PC-3 (cell line): ENCODE measurements at regions not wholly inside any gene's neighbourhood (a gene's known extent, or its start where the extent isn't known, plus 50 kb on each side); places are given as distances from the start of the nearest gene placed in this dataset.

ENCODE experiments used
- ATAC-seq: fragments of 200-7000 bp; cut with Tn5 transposase; 2 replicates; pipeline ENCODE4 v1.9.1; 2020; ENCODE audit warnings: mild to moderate bottlenecking, moderate library complexity
- BruUV-seq: library from RNA; stranded (reverse); fragments of 400-500 nt; replicated peaks from 2 replicates; lab custom pipeline; 2021; lab: Mats Ljungman, UMichigan
- CTCF ChIA-PET: fragments of 300-600 bp; sonication (Branson Sonifier 250); formaldehyde crosslinking; loops from one replicate; lab custom pipeline; 2022; ENCODE audit warnings: antibody characterized with exemption; lab: Charles Lee
- POLR2A ChIA-PET: fragments of 300-600 bp; sonication (Branson Sonifier 250); formaldehyde crosslinking; loops from one replicate; lab custom pipeline; 2022; ENCODE audit warnings: antibody characterized with exemption; ENCODE audit not compliant: unreplicated experiment; lab: Charles Lee
- DNase-seq: peaks from one replicate; pipeline ENCODE4 v3.0.0-alpha.2; 2015
- H2AFZ ChIP-seq: fragments of 300-600 bp; sonication (generic); 2 replicates; pipeline ENCODE4 v1.6.0; 2016; ENCODE audit warnings: antibody characterized with exemption, low read length
- H3F3A ChIP-seq: fragments of 300-600 bp; sonication (generic); one replicate; pipeline ENCODE4 v1.6.0; 2017; ENCODE audit warnings: antibody characterized with exemption, low read length, control low read depth, mild to moderate bottlenecking; ENCODE audit not compliant: unreplicated experiment
- H3K27ac ChIP-seq: fragments of 300-600 bp; sonication (generic); 2 replicates; pipeline ENCODE4 v1.5.1; 2016; ENCODE audit warnings: mild to moderate bottlenecking, low read length
- H3K27me3 ChIP-seq: fragments of 300-600 bp; sonication (generic); 2 replicates; pipeline ENCODE4 v1.6.1; 2016; ENCODE audit warnings: low read length, mixed read lengths
- H3K36me3 ChIP-seq: fragments of 300-600 bp; sonication (generic); 2 replicates; pipeline ENCODE4 v1.6.1; 2016; ENCODE audit warnings: low read depth, mixed run types, low read length, mixed read lengths
- H3K4me1 ChIP-seq: fragments of 300-600 bp; sonication (generic); 2 replicates; pipeline ENCODE4 v1.5.1; 2016; ENCODE audit warnings: low read length; ENCODE audit not compliant: insufficient read depth
- H3K4me2 ChIP-seq: fragments of 300-600 bp; sonication (generic); 2 replicates; pipeline ENCODE4 v1.6.0; 2016; ENCODE audit warnings: low read length
- H3K4me3 ChIP-seq: fragments of 300-600 bp; sonication (generic); 2 replicates; pipeline ENCODE4 v1.5.1; 2016; ENCODE audit warnings: mild to moderate bottlenecking, low read length, mixed read lengths
- H3K79me2 ChIP-seq: fragments of 300-600 bp; sonication (generic); 2 replicates; pipeline ENCODE4 v1.6.1; 2017; ENCODE audit warnings: low read length, mixed read lengths
- H3K9ac ChIP-seq: fragments of 300-600 bp; sonication (generic); 2 replicates; pipeline ENCODE4 v1.6.0; 2016; ENCODE audit warnings: mild to moderate bottlenecking, low read length
- H3K9me2 ChIP-seq: fragments of 300-600 bp; sonication (generic); replicated peaks from 2 replicates; pipeline ENCODE4 v1.6.1; 2016; ENCODE audit warnings: mixed run types, low read length, mixed read lengths
- H3K9me3 ChIP-seq: fragments of 300-600 bp; sonication (generic); 2 replicates; pipeline ENCODE4 v1.6.1; 2016; ENCODE audit warnings: low read length, mixed read lengths
- H4K20me1 ChIP-seq: fragments of 300-600 bp; sonication (generic); 2 replicates; pipeline ENCODE4 v1.6.1; 2016; ENCODE audit warnings: low read length, mixed read lengths
- CTCF ChIP-seq: fragments of 300-600 bp; sonication (generic); conservative IDR thresholded peaks from 2 replicates; pipeline ENCODE4 v1.5.1; 2017; ENCODE audit warnings: antibody characterized with exemption, low read depth, mild to moderate bottlenecking, low read length
- EZH2 ChIP-seq: fragments of 300-600 bp; sonication (generic); IDR thresholded peaks from one replicate; pipeline ENCODE4 v1.6.1; 2017; ENCODE audit warnings: antibody characterized with exemption, mild to moderate bottlenecking, low read length; ENCODE audit not compliant: unreplicated experiment
- EZH2phosphoT487 ChIP-seq: fragments of 300-600 bp; sonication (generic); IDR thresholded peaks from 2 replicates; pipeline ENCODE4 v1.6.1; 2018; ENCODE audit warnings: mild to moderate bottlenecking, antibody characterized with exemption, low read length, borderline replicate concordance
- intact Hi-C: fragments of 100-400 bp; cut with micrococcal nuclease; formaldehyde crosslinking; loops from 2 replicates; pipeline ENCODE4 v1.9.0; 2023

GRCh38 chr19:31548941-31549340 is 199.7 kb upstream of the TSHZ3 start:
- H3K27me3 ChIP-seq = no peaks in the 10 kb centered on the region
- no peak overlapping the region for H3K4me3 ChIP-seq
- BruUV-seq = no TSS peak
- H3K9me2 ChIP-seq = no peaks in the 10 kb centered on the region
- H2AFZ ChIP-seq = no peak overlapping the region
- DNase-seq (no peak), ATAC-seq (no peak)
- H3K4me1 ChIP-seq = no peaks in the 10 kb centered on the region
- no peaks in the 10 kb centered on the region for H3K36me3 ChIP-seq
- no peaks in the 10 kb centered on the region for H4K20me1 ChIP-seq
- H3K9ac ChIP-seq = no peak overlapping the region
- ChIA-PET CTCF (no interaction called here), POLR2A (no interaction called here)
- H3K27ac ChIP-seq = no peak overlapping the region
- TF ChIP-seq EZH2phosphoT487 (no peak), CTCF (0 out of 2 replicates have a peak, but pooled peaks have one; percentile 21), EZH2 (no peak)
- H3F3A ChIP-seq = no peaks in the 10 kb centered on the region
- H3K79me2 ChIP-seq = no peaks in the 10 kb centered on the region
- H3K4me2 ChIP-seq = no peak overlapping the region
- intact Hi-C loops = no loop called here
- H3K9me3 ChIP-seq = no peaks in the 10 kb centered on the region

- BruUV-seq = no TSS peak
These were observed 204.0 kb upstream of the TSHZ3 start for GRCh38 chr19:31553112-31553845.

More at GRCh38 chr19:31553112-31553845, 204.0 kb upstream of the TSHZ3 start:
- POLR2A ChIA-PET = no interaction called here
- Histone ChIP-seq H4K20me1 (no peaks in the 10 kb centered on the region), H3K4me1 (no peaks in the 10 kb centered on the region), H3K27ac (no peak overlapping the region), H3K27me3 (no peaks in the 10 kb centered on the region), H3K36me3 (no peaks in the 10 kb centered on the region), H3F3A (no peaks in the 10 kb centered on the region), H3K9ac (no peak overlapping the region), H3K9me3 (no peaks in the 10 kb centered on the region), H2AFZ (no peak overlapping the region), H3K4me2 (no peak overlapping the region), H3K4me3 (no peak overlapping the region), H3K79me2 (no peaks in the 10 kb centered on the region), H3K9me2 (no peaks in the 10 kb centered on the region)
- intact Hi-C loops = no loop called here
- CTCF ChIA-PET = no interaction called here
- DNase-seq (peak; percentile 6), ATAC-seq (no peak)
- TF ChIP-seq EZH2phosphoT487 (no peak), CTCF (no peak), EZH2 (no peak)
